HepG2 (cell line): ENCODE measurements at regions not wholly inside any gene's neighbourhood (a gene's known extent, or its start where the extent isn't known, plus 50 kb on each side); places are given as distances from the start of the nearest gene placed in this dataset.
"Not testable (repeated sequence)": the region's sequence is repeated elsewhere in the genome, so short reads cannot be mapped to it uniquely, and the experiment has no call there.

Experiments
- CHD2 ChIP-seq: IDR thresholded peaks from 2 replicates; pipeline ENCODE4 v1.6.1; 2011; ENCODE audit warnings: low read depth, low read length, improper control_type of control experiment
- FLYWCH1 ChIP-seq: sonication (generic); formaldehyde crosslinking; IDR thresholded peaks from 2 replicates; pipeline ENCODE4 v1.8.1; 2023; ENCODE audit warnings: mild to moderate bottlenecking, missing genetic modification reagents
- JUND ChIP-seq: sonication (generic); formaldehyde crosslinking; IDR thresholded peaks from 2 replicates; pipeline ENCODE4 v1.8.0; 2022; ENCODE audit warnings: mild to moderate bottlenecking, missing genetic modification reagents
- NPAS2 ChIP-seq: sonication (generic); formaldehyde crosslinking; IDR thresholded peaks from 2 replicates; pipeline ENCODE4 v1.8.0; 2022; ENCODE audit warnings: mild to moderate bottlenecking, missing genetic modification reagents, borderline replicate concordance
- POLR2A ChIP-seq, 2 experiments: IDR thresholded peaks; 2 replicates each; pipeline ENCODE4 v1.6.1; 2011; ENCODE audit warnings: low read depth in 2 of 2, low read length in 2 of 2, mild to moderate bottlenecking in 1 of 2, moderate library complexity in 1 of 2; ENCODE audit not compliant: insufficient read depth in 1 of 2
- ZNF460 ChIP-seq: sonication (generic); formaldehyde crosslinking; IDR thresholded peaks from 2 replicates; pipeline ENCODE4 v1.5.1; 2020; ENCODE audit warnings: missing genetic modification reagents, mild to moderate bottlenecking, borderline replicate concordance
- TF ChIP-seq, protein P1 (sequence below): IDR thresholded peaks from 2 replicates; pipeline ENCODE4 v1.6.1; 2012; ENCODE audit warnings: inconsistent platforms

DNA sequence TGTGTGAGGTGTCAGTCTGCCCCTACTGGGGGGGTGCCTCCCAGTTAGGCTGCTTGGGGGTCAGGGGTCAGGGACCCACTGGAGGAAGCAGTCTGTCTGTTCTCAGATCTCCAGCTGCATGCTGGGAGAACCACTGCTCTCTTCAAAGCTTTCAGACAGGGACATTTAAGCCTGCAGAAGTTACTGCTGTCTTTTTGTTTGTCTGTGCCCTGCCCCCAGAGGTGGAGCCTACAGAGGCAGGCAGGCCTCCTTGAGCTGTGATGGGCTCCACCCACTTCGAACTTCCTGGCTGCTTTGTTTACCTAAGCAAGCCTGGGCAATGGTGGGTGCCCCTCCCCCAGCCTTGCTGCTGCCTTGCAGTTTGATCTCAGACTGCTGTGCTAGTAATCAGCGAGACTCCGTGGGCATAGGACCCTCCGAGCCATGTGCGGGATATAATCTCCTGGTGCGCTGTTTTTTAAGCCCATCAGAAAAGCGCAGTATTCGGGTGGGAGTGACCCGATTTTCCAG is 153.7 kb upstream of the RXFP1 start:
- not testable (repeated sequence) for TF ChIP-seq POLR2A (IDR thresholded peaks at IDR 0.05; ENCODE audit: insufficient read depth in 1 of 2, low read depth in 2 of 2, low read length in 2 of 2); CHD2; NPAS2; JUND (CRISPR knock-in tag); FLYWCH1 (CRISPR knock-in tag); ZNF460
- TF ChIP-seq, protein P1, sequence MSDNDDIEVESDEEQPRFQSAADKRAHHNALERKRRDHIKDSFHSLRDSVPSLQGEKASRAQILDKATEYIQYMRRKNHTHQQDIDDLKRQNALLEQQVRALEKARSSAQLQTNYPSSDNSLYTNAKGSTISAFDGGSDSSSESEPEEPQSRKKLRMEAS = not testable (repeated sequence)
